ENCODE measurements at regions not wholly inside any gene's neighbourhood (a gene's known extent, or its start where the extent isn't known, plus 50 kb on each side); places are given as distances from the start of the nearest gene placed in this dataset.

DNA sequence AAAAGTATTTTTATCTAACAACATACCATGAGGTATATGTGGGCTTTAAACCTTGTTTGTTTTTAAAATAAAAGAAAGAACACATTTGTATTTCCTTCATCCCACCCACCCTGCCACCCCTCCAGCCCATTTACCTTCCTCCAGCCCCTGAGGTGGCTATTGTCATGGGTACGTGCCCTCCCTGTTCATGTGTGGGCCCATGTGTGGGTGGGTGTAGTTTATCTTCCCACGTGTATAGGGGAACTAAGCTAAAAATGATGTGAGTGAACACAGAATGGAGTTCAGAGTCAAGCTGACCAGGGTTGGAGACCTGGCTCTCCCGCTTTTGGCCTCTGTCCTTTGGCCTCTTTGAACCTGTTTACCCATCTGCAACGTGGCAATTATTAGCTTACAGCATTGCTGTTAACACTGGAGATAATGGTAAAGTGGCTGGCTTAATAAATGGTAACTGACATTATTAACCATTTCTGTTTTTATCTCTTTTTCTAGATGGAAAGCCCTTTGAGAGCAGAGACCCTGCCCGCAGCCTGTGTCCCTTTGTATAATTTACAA lies 78.1 kb upstream of the WDR26 start:
- TF ChIP-seq POLR2AphosphoS5 (IDR thresholded peaks at IDR 0.05) = no peak
- TF ChIP-seq, protein P1, sequence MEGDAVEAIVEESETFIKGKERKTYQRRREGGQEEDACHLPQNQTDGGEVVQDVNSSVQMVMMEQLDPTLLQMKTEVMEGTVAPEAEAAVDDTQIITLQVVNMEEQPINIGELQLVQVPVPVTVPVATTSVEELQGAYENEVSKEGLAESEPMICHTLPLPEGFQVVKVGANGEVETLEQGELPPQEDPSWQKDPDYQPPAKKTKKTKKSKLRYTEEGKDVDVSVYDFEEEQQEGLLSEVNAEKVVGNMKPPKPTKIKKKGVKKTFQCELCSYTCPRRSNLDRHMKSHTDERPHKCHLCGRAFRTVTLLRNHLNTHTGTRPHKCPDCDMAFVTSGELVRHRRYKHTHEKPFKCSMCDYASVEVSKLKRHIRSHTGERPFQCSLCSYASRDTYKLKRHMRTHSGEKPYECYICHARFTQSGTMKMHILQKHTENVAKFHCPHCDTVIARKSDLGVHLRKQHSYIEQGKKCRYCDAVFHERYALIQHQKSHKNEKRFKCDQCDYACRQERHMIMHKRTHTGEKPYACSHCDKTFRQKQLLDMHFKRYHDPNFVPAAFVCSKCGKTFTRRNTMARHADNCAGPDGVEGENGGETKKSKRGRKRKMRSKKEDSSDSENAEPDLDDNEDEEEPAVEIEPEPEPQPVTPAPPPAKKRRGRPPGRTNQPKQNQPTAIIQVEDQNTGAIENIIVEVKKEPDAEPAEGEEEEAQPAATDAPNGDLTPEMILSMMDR (IDR thresholded peaks at IDR 0.05) = no peak
- TF ChIP-seq POLR2A (IDR thresholded peaks at IDR 0.05) = no peak

Data from transverse colon (tissue), 4 donors.